GM20000 (cell line): ENCODE measurements at regions not wholly inside any gene's neighbourhood (a gene's known extent, or its start where the extent isn't known, plus 50 kb on each side); places are given as distances from the start of the nearest gene placed in this dataset.

ENCODE experiments used
- DNase-seq: peaks from one replicate; pipeline ENCODE4 v3.0.0; 2012; ENCODE audit warnings: low spot score
- TF ChIP-seq, protein P1 (sequence below): IDR thresholded peaks from 2 replicates; pipeline ENCODE4 v1.5.1; 2012; ENCODE audit warnings: mild to moderate bottlenecking, control low read depth; ENCODE audit errors: extremely low read depth, missing control alignments

DNA sequence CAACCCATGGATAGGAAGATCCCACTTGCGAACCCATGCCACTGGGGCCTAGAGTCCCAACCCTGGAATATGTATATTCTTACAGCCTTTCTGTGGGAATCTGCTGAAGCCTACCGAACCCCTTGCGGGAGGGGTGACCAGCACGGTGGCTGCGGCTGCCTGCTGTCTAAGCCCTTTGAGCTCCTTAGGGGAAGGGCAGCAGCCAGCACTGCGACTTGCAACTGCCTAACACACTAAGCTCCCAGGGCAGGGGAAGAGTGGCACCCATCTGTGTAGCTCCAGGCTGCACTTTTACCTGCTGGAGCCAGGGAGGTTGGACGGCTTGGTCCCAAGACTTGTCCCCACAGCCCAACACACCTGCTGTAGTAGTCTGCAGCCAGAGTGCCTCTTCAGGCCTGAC is 1968.7 kb upstream of the FLRT2 start:
- TF ChIP-seq, protein P1, sequence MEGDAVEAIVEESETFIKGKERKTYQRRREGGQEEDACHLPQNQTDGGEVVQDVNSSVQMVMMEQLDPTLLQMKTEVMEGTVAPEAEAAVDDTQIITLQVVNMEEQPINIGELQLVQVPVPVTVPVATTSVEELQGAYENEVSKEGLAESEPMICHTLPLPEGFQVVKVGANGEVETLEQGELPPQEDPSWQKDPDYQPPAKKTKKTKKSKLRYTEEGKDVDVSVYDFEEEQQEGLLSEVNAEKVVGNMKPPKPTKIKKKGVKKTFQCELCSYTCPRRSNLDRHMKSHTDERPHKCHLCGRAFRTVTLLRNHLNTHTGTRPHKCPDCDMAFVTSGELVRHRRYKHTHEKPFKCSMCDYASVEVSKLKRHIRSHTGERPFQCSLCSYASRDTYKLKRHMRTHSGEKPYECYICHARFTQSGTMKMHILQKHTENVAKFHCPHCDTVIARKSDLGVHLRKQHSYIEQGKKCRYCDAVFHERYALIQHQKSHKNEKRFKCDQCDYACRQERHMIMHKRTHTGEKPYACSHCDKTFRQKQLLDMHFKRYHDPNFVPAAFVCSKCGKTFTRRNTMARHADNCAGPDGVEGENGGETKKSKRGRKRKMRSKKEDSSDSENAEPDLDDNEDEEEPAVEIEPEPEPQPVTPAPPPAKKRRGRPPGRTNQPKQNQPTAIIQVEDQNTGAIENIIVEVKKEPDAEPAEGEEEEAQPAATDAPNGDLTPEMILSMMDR, result no peak
- no peak for DNase-seq

DNA sequence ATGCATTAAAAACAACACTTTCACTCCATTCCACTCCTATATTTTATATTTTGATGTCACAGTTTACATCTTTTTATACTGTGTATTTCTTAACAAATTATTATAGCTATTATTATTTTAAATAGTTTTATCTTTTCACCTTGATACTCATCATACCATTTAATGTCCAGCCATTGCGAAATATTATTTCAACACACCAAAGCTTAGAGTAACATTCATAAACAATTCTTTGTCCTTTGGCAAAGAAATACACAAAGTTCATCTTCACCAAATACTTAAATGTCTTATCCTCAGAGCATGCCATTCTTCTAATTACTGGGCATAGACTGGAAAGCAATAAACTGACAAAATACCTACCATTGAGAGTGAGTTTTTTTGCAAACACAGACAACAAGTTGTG is 1963.4 kb upstream of the FLRT2 start:
- TF ChIP-seq, protein P1, result no peak
- no peak for DNase-seq

DNA sequence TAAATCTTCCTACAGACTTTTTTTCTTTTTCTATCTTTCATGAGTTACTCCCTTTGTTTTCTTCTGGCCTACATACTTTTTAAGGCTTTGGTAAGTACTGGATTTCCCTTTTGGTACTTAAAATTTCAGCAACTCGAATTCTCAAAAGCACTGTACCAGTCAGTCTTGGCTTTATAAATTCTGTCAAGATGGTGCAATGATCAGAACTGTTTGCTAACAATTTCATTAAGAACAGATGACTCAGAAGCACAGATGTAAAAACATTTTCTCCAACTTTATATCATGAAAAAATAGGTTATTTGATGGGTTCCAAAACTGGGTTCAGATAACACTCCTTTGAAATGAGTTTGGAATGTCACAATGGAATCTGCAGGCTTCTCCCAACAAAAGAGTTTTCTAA is 1961.8 kb upstream of the FLRT2 start:
- DNase-seq, result no peak
- TF ChIP-seq, protein P1, result no peak

DNA sequence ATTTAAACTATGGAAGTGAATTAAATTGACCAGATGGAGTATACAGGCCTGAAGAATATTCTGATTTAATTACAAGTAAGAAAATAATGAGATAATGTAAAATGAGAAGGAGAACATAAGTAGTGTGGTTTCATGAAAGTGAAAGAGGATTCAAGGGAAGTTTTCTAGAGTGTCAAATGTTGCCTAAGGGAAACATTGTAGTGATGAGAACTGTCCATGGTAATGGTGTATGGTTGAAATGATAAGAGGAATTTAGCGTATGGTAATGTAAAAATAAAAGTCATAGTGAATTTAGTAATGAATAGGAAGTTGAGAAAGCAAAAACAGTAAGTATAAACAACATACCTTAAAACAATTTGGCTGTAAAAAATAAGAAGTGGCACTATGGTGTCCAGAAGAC is 1954.6 kb upstream of the FLRT2 start:
- DNase-seq, result no peak
- TF ChIP-seq, protein P1, result no peak

DNA sequence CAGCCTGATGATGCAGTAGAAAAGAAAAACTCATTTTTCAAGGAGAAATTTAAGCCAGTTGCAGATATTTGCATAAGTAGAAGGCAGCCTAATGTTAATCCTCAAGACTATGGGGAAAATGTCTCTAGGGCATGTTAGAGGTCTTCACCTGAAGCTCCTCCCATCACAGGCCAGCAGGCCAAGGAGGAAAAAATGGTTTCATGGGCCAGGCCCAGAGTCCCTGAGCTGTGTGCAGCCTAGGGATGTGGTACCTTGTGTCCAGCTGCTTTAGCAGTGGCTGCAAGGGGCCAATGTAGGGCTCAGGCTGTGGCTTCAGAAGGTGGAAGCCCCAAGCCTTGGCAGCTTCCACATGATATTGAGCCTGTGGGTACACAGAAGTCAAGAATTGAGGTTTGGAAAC is 1946.7 kb upstream of the FLRT2 start:
- no peak for DNase-seq
- TF ChIP-seq, protein P1, result no peak

DNA sequence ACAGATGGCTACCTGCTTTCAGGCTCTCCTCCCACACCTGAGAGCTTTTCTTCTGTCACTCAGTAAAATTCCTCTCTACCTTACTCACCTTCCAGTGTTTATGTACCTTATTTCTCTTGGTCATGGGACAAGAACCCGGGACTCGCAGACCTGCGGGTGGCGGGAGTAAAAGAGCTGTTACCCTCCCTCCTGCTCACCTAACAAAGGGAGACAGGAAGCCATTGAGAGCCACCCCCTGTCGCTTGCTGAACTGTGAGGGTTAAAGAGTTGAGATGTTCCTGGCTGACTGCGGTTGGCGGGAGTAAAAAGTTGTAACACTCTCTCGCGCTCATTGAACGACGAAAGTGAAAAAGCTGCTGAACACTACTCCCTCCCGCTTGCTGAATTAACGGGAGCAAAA is 1935.1 kb upstream of the FLRT2 start:
- TF ChIP-seq, protein P1, result no peak
- no peak for DNase-seq

DNA sequence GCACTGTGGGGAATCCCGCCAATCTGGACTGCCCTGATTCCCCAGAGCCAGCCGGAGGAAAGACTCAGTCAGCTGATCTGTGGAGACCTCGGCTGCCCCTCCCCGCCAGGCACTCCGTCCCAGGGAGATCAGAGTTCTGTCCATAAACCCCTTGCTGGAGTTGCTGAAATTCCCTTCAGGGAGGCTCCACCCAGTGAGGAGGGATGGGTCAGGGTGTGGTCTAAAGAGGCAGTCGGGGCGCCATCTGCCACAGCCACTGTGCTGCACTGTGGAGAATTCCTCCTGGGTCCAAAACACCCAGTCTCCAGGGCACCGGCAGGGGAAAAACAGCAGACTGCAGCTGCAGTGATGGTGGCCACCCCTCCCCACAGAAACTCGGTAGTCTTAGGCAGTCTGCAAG is 1922.3 kb upstream of the FLRT2 start:
- DNase-seq, result no peak
- TF ChIP-seq, protein P1, result no peak
